GM12878 (cell line): ENCODE measurements at regions not wholly inside any gene's neighbourhood (a gene's known extent, or its start where the extent isn't known, plus 50 kb on each side); places are given as distances from the start of the nearest gene placed in this dataset.

Experiments used
- ATAC-seq: fragments of 200-7000 bp; cut with Tn5 transposase; 3 replicates; pipeline ENCODE4 v1.9.1; 2020; ENCODE audit warnings: mild to moderate bottlenecking, moderate library complexity
- BruUV-seq: library from RNA; stranded (reverse); fragments of 400-500 nt; replicated peaks from 2 replicates; lab custom pipeline; 2021; lab: Mats Ljungman, UMichigan
- CTCF ChIA-PET: fragments of 300-600 bp; sonication (Branson Sonifier 250); formaldehyde crosslinking; extraction: SDS; loops from one replicate; lab custom pipeline; 2021; ENCODE audit warnings: inconsistent platforms; lab: Yijun Ruan, JAX
- POLR2A ChIA-PET: fragments of 350-600 bp; formaldehyde crosslinking; extraction: SDS; loops from one replicate; lab custom pipeline; 2021; ENCODE audit warnings: inconsistent platforms; lab: Charles Lee
- RAD21 ChIA-PET: fragments of 300-600 bp; sonication (Branson Sonifier 250); formaldehyde crosslinking; loops from one replicate; lab custom pipeline; 2023; ENCODE audit warnings: antibody characterized with exemption; ENCODE audit not compliant: unreplicated experiment; lab: Charles Lee
- SMC1A ChIA-PET: fragments of 300-600 bp; sonication (Branson Sonifier 250); formaldehyde crosslinking; loops from one replicate; lab custom pipeline; 2023; ENCODE audit not compliant: unreplicated experiment, uncharacterized antibody; lab: Charles Lee
- DNase-seq: peaks from one replicate; pipeline ENCODE4 v3.0.0-alpha.2; 2011; ENCODE audit warnings: low read depth, low spot score
- FAIRE-seq: peaks from 3 replicates; lab custom pipeline; 2011; peaks lifted over from hg19 to GRCh38; lab: Jason Lieb, UNC
- H2AFZ ChIP-seq: 2 replicates; pipeline ENCODE4 v1.6.0; 2011; ENCODE audit warnings: low read depth, low read length, control low read depth; ENCODE audit not compliant: control insufficient read depth
- H3K27ac ChIP-seq: 2 replicates; pipeline ENCODE4 v1.5.1; 2011; ENCODE audit warnings: control low read depth; ENCODE audit not compliant: control insufficient read depth, insufficient read depth
- H3K27me3 ChIP-seq, 2 experiments: replicated peaks in 1 of 2; 2 replicates each; pipeline versions ENCODE4 v1.6.0 to v1.6.1; 2011; ENCODE audit warnings: low read length in 1 of 2; ENCODE audit not compliant: control insufficient read depth in 2 of 2, insufficient read depth in 2 of 2
- H3K36me3 ChIP-seq, 2 experiments: 2 replicates each; pipeline ENCODE4 v1.5.1; 2011; ENCODE audit warnings: low read length in 1 of 2; ENCODE audit not compliant: control insufficient read depth in 2 of 2, insufficient read depth in 2 of 2
- H3K4me1 ChIP-seq: 2 replicates; pipeline ENCODE4 v1.6.1; 2011; ENCODE audit warnings: mild to moderate bottlenecking, low read length, moderate library complexity, mixed read lengths; ENCODE audit not compliant: control insufficient read depth, insufficient read depth
- H3K4me2 ChIP-seq: 2 replicates; pipeline ENCODE4 v1.6.0; 2011; ENCODE audit warnings: control low read depth; ENCODE audit not compliant: control insufficient read depth, insufficient read depth
- H3K4me3 ChIP-seq: fragments of 200-600 bp; sonication (generic); 2 replicates; pipeline ENCODE4 v1.5.1; 2016
- H3K79me2 ChIP-seq: 2 replicates; pipeline ENCODE4 v1.6.0; 2011; ENCODE audit warnings: low read length; ENCODE audit not compliant: control insufficient read depth, insufficient read depth
- H3K9ac ChIP-seq: 2 replicates; pipeline ENCODE4 v1.8.0; 2011; ENCODE audit warnings: low read length, control low read depth, mixed read lengths; ENCODE audit not compliant: control insufficient read depth, insufficient read depth
- H3K9me3 ChIP-seq: replicated peaks from 3 replicates; pipeline ENCODE4 v1.5.1; 2011; ENCODE audit warnings: mild to moderate bottlenecking, low read length; ENCODE audit not compliant: control insufficient read depth, insufficient read depth
- H4K20me1 ChIP-seq: 2 replicates; pipeline ENCODE4 v1.6.0; 2011; ENCODE audit not compliant: control insufficient read depth, insufficient read depth
- BCLAF1 ChIP-seq: fragments of 450-650 bp; IDR thresholded peaks from 2 replicates; pipeline ENCODE4 v1.6.1; 2017; ENCODE audit warnings: antibody characterized with exemption, mild to moderate bottlenecking, moderate library complexity
- FOXM1 ChIP-seq: IDR thresholded peaks from 2 replicates; pipeline ENCODE4 v1.6.1; 2012; ENCODE audit warnings: low read depth, mild to moderate bottlenecking, inconsistent platforms, low read length, moderate library complexity
- HCFC1 ChIP-seq: fragments of 150-350 bp; IDR thresholded peaks from 2 replicates; pipeline ENCODE4 v1.6.1; 2014; ENCODE audit warnings: low read length
- MEF2A ChIP-seq: IDR thresholded peaks from 2 replicates; pipeline ENCODE4 v1.6.1; 2011; ENCODE audit warnings: low read depth, mild to moderate bottlenecking, low read length, moderate library complexity; ENCODE audit not compliant: insufficient read depth
- NRF1 ChIP-seq: conservative IDR thresholded peaks from 2 replicates; pipeline ENCODE4 v1.6.1; 2011; ENCODE audit warnings: mild to moderate bottlenecking, low read depth, low read length, improper control_type of control experiment
- PBX3 ChIP-seq: IDR thresholded peaks from 2 replicates; pipeline ENCODE4 v1.6.1; 2011; ENCODE audit warnings: mild to moderate bottlenecking, low read depth, low read length, moderate library complexity; ENCODE audit not compliant: insufficient replicate concordance
- PRDM15 ChIP-seq: fragments of 450-650 bp; formaldehyde crosslinking; IDR thresholded peaks from 2 replicates; pipeline ENCODE4 v1.4.0; 2020; ENCODE audit warnings: mild to moderate bottlenecking, moderate library complexity
- RUNX3 ChIP-seq: IDR thresholded peaks from 2 replicates; pipeline ENCODE4 v1.6.1; 2012; ENCODE audit warnings: low read length, inconsistent platforms
- SIX5 ChIP-seq: IDR thresholded peaks from 2 replicates; pipeline ENCODE4 v1.6.1; 2011; ENCODE audit warnings: mild to moderate bottlenecking, low read depth, low read length, moderate library complexity; ENCODE audit not compliant: severe bottlenecking
- SRF ChIP-seq, 2 experiments: IDR thresholded peaks; 2 replicates each; pipeline ENCODE4 v1.6.1; 2011; ENCODE audit warnings: low read depth in 2 of 2, low read length in 2 of 2, mild to moderate bottlenecking in 1 of 2, moderate library complexity in 1 of 2
- ZNF274 ChIP-seq: IDR thresholded peaks from one replicate; pipeline ENCODE4 v1.8.0; 2011; ENCODE audit not compliant: insufficient read length, insufficient read depth
- WGBS: methylation state at CpG from one replicate; pipeline ENCODE4 v1.1.6; 2016; ENCODE audit warnings: low lambda C conversion rate; ENCODE audit not compliant: insufficient replicate concordance, insufficient coverage; ENCODE audit errors: missing lambda C conversion rate; 5-methylcytosine and 5-hydroxymethylcytosine counted together
- in situ Hi-C: fragments of 300-500 bp; cut with MboI; formaldehyde crosslinking; loops from 9 replicates; pipeline ENCODE4 v1.14.3; 2018; ENCODE audit warnings: mixed read lengths
- intact Hi-C: fragments of 100-400 bp; cut with micrococcal nuclease; formaldehyde crosslinking; loops from one replicate; pipeline ENCODE4 v1.14.2; 2022; ENCODE audit not compliant: unreplicated experiment

- no peaks in the 10 kb centered on the region for H4K20me1 ChIP-seq
- H3K4me1 ChIP-seq = no peaks in the 10 kb centered on the region
- H3K9me3 ChIP-seq = no peaks in the 10 kb centered on the region; the same call in 2 of the 3 replicates
- H3K9ac ChIP-seq = no peak overlapping the region
- RAD21 ChIA-PET = interaction anchor here (0.7 to 1.2 kb wide), 5 partner anchors 26 to 72 kb away, joined by 3 read pairs; no protein-coding TSS in a partner anchor
- no peak overlapping the region for H3K4me2 ChIP-seq
- TF ChIP-seq SIX5 (no peak), HCFC1 (no peak), SRF (IDR thresholded peaks at IDR 0.05; ENCODE audit: low read depth in 2 of 2, low read length in 2 of 2) (no peak), MEF2A (no peak), PBX3 (no peak), NRF1 (no peak), FOXM1 (no peak), BCLAF1 (no peak), PRDM15 (CRISPR knock-in tag) (no peak), ZNF274 (no peak), RUNX3 (no peak)
- H2AFZ ChIP-seq = no peak overlapping the region
- H3K4me3 ChIP-seq = no peak overlapping the region
- WGBS = 88% methylated on average over 14 of the region's 14 CpGs
- H3K79me2 ChIP-seq = peaks cover 13% of the 10 kb centered on the region
- SMC1A ChIA-PET = interaction anchor here (1.1 to 2.6 kb wide), 4 partner anchors 8 to 118 kb away, joined by 3 to 11 read pairs (median 6); no protein-coding TSS in a partner anchor
- FAIRE-seq (no peak), ATAC-seq (peak; percentile 16), DNase-seq (no peak)
- intact Hi-C loops (no loop called here), in situ Hi-C loops (no loop called here)
- H3K36me3 ChIP-seq = peaks cover 0 to 9% of the 10 kb centered on the region in 2 experiments; a peak in 3 of 4 replicates
- POLR2A ChIA-PET = interaction anchor here (0.7 to 1.0 kb wide), 3 partner anchors 9 to 47 kb away, joined by 3 read pairs; no protein-coding TSS in a partner anchor
- no peaks in the 10 kb centered on the region for H3K27me3 ChIP-seq
- CTCF ChIA-PET = interaction anchor here (0.8 kb wide), 2 partner anchors 10 to 12 kb away, joined by 3 to 5 read pairs; no protein-coding TSS in a partner anchor
- no TSS peak for BruUV-seq
- H3K27ac ChIP-seq = no peak overlapping the region
Measured at GRCh38 chr14:71586131-71586897, 345.9 kb upstream of the RGS6 start.
